HepG2 (cell line): ENCODE measurements at regions not wholly inside any gene's neighbourhood (a gene's known extent, or its start where the extent isn't known, plus 50 kb on each side); places are given as distances from the start of the nearest gene placed in this dataset.

ENCODE experiments used
- CTCF ChIP-seq: sonication (generic); formaldehyde crosslinking; IDR thresholded peaks from 2 replicates; pipeline ENCODE4 v1.5.0; 2020; ENCODE audit warnings: mild to moderate bottlenecking, missing genetic modification reagents, moderate library complexity
- FOXP1 ChIP-seq, 2 experiments: fragments of 450-650 bp in 1 of 2; IDR thresholded peaks; 2 replicates each; pipeline ENCODE4 v1.6.1; 2017 to 2018; ENCODE audit warnings: antibody characterized with exemption in 1 of 2
- HMGXB4 ChIP-seq, 2 experiments: sonication (generic) in 1 of 2; formaldehyde crosslinking in 1 of 2; IDR thresholded peaks; 2 replicates each; pipeline versions ENCODE4 v1.4.0 to v1.6.1; 2018 to 2020; ENCODE audit warnings: missing genetic modification reagents in 2 of 2, borderline replicate concordance in 1 of 2, low read depth in 1 of 2, mild to moderate bottlenecking in 1 of 2, missing biosample characterization in 1 of 2
- HNF1B ChIP-seq: sonication (generic); formaldehyde crosslinking; IDR thresholded peaks from 2 replicates; pipeline ENCODE4 v1.5.1; 2020; ENCODE audit warnings: mild to moderate bottlenecking, moderate library complexity, missing genetic modification reagents
- NCOR1 ChIP-seq: fragments of 200-600 bp; sonication (generic); IDR thresholded peaks from 2 replicates; pipeline ENCODE4 v1.7.0; 2017; ENCODE audit warnings: antibody characterized with exemption, low read length, borderline replicate concordance
- POLR2A ChIP-seq, 2 experiments: IDR thresholded peaks; 2 replicates each; pipeline ENCODE4 v1.6.1; 2011; ENCODE audit warnings: low read depth in 2 of 2, low read length in 2 of 2, mild to moderate bottlenecking in 1 of 2, moderate library complexity in 1 of 2; ENCODE audit not compliant: insufficient read depth in 1 of 2
- PTBP1 ChIP-seq: fragments of 200-400 bp; formaldehyde crosslinking; IDR thresholded peaks from 2 replicates; pipeline ENCODE4 v1.6.1; 2018; ENCODE audit warnings: low read length, low read depth; ENCODE audit not compliant: poor library complexity, severe bottlenecking
- RAD21 ChIP-seq: fragments of 450-650 bp; formaldehyde crosslinking; IDR thresholded peaks from 2 replicates; pipeline ENCODE4 v1.5.0; 2020; ENCODE audit warnings: mild to moderate bottlenecking
- TAF1 ChIP-seq: sonication (generic); formaldehyde crosslinking; IDR thresholded peaks from 2 replicates; pipeline ENCODE4 v1.4.0; 2020; ENCODE audit warnings: missing genetic modification reagents
- ZBTB26 ChIP-seq: IDR thresholded peaks from 2 replicates; pipeline ENCODE4 v1.6.1; 2016; ENCODE audit warnings: missing compliant biosample characterization, missing genetic modification reagents, borderline replicate concordance
- ZNF639 ChIP-seq: conservative IDR thresholded peaks from 2 replicates; pipeline ENCODE4 v1.6.1; 2018; ENCODE audit warnings: missing genetic modification reagents

GRCh38 chr9:106758911-106759310 is 104.1 kb upstream of the ZNF462 start:
- no peak for TF ChIP-seq HMGXB4 (CRISPR knock-in tag; IDR thresholded peaks at IDR 0.05; ENCODE audit: borderline replicate concordance in 1 of 2, low read depth in 1 of 2)
- TF ChIP-seq FOXP1 (IDR thresholded peaks at IDR 0.05), result no peak
- no peak for TF ChIP-seq FOXP1 (CRISPR knock-in tag; IDR thresholded peaks at IDR 0.05)
- TF ChIP-seq ZNF639, result no peak
- no peak for TF ChIP-seq ZBTB26 (CRISPR knock-in tag)
- TF ChIP-seq CTCF (CRISPR knock-in tag), result no peak
- TF ChIP-seq POLR2A (IDR thresholded peaks at IDR 0.05; ENCODE audit: insufficient read depth in 1 of 2, low read depth in 2 of 2, low read length in 2 of 2), result no peak
- no peak for TF ChIP-seq PTBP1
- TF ChIP-seq RAD21, result no peak
- TF ChIP-seq HNF1B (CRISPR knock-in tag), result no peak
- no peak for TF ChIP-seq TAF1 (CRISPR knock-in tag)
- TF ChIP-seq NCOR1, result no peak
